Dendritic cell treated with granulocyte-macrophage colony-stimulating factor and Interleukin-4, amounts not matched to agents 40 ng/mL and 50 ng/mL, for 4 days (primary cell): ENCODE measurements at regions not wholly inside any gene's neighbourhood (a gene's known extent, or its start where the extent isn't known, plus 50 kb on each side); places are given as distances from the start of the nearest gene placed in this dataset.

Experiments used
- H3K27ac Mint-ChIP-seq: one replicate; pipeline ENCODE4 v1.8.0; 2022; ENCODE audit warnings: mild to moderate bottlenecking, mixed read lengths
- H3K27me3 Mint-ChIP-seq: one replicate; pipeline ENCODE4 v1.8.0; 2022; ENCODE audit warnings: mild to moderate bottlenecking, mixed read lengths
- H3K36me3 Mint-ChIP-seq: one replicate; pipeline ENCODE4 v1.8.0; 2022; ENCODE audit warnings: low read depth, mixed read lengths
- H3K4me1 Mint-ChIP-seq: one replicate; pipeline ENCODE4 v1.8.0; 2022; ENCODE audit warnings: low read depth, mixed read lengths
- H3K4me3 Mint-ChIP-seq: one replicate; pipeline ENCODE4 v1.8.0; 2022; ENCODE audit warnings: mild to moderate bottlenecking, moderate library complexity, mixed read lengths
- H3K9me3 Mint-ChIP-seq: one replicate; pipeline ENCODE4 v1.8.0; 2022; ENCODE audit warnings: mixed read lengths
- intact Hi-C: fragments of 100-400 bp; cut with micrococcal nuclease; formaldehyde crosslinking; loops from one replicate; pipeline ENCODE4 v1.15.0; 2022

GRCh38 chr9:115286411-115286810, 168.5 kb upstream of the TNC start:
- Mint-ChIP-seq H3K36me3 (no peaks in the 10 kb centered on the region), H3K9me3 (no peaks in the 10 kb centered on the region), H3K4me1 (no peaks in the 10 kb centered on the region), H3K27ac (no peak overlapping the region), H3K27me3 (no peaks in the 10 kb centered on the region), H3K4me3 (no peak overlapping the region)
- intact Hi-C loops: no loop called here

- no peaks in the 10 kb centered on the region for H3K36me3 Mint-ChIP-seq
- no peaks in the 10 kb centered on the region for H3K27me3 Mint-ChIP-seq
- intact Hi-C loops: no loop called here
- no peaks in the 10 kb centered on the region for H3K4me1 Mint-ChIP-seq
- no peak overlapping the region for H3K4me3 Mint-ChIP-seq
- H3K9me3 Mint-ChIP-seq: no peaks in the 10 kb centered on the region
- no peak overlapping the region for H3K27ac Mint-ChIP-seq
Observed at GRCh38 chr9:115289757-115290208, 171.8 kb upstream of the TNC start.

- no peaks in the 10 kb centered on the region for H3K36me3 Mint-ChIP-seq
- intact Hi-C loops: no loop called here
- H3K27ac Mint-ChIP-seq: no peak overlapping the region
- no peaks in the 10 kb centered on the region for H3K27me3 Mint-ChIP-seq
- H3K9me3 Mint-ChIP-seq: no peaks in the 10 kb centered on the region
- H3K4me1 Mint-ChIP-seq: no peaks in the 10 kb centered on the region
- no peak overlapping the region for H3K4me3 Mint-ChIP-seq
Observed at GRCh38 chr9:115291841-115292240, 173.9 kb upstream of the TNC start.

DNA sequence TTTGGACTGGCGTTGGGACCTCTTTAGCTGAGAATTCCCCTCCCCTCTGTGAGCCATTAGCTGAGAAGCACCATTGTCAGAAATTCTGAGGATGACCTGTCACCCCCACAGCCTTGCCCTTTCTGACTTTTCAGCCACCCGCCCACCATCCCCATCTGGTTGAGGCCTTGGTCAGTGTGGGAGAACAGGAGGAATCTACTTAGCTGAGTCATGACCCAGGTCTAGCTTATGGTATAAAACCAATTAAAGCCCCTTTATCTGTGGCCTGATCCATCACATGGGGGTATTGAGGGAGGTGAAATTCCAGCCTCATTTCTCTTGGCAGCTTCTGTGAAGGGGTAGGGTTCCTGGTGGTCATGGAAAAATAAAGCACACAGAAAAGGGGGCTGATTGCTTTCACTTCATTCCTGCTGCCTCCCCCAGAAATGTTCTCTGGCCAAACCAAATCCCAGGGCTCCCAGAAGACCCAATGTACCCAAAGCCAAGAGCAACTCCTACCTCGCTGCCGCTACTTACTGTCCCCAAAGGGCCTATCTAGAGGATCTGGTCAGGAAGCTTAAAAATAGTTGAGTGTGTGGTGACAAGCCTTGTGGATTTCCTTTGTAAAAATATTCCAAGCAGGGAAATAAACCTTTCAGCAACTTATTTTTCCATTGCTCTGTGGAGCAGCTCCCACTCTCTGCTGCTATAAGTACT, 174.8 kb upstream of the TNC start:
- Mint-ChIP-seq H3K4me1 (no peaks in the 10 kb centered on the region), H3K27me3 (no peaks in the 10 kb centered on the region), H3K9me3 (no peaks in the 10 kb centered on the region), H3K36me3 (no peaks in the 10 kb centered on the region), H3K4me3 (no peak overlapping the region), H3K27ac (no peak overlapping the region)
- intact Hi-C loops: no loop called here

DNA sequence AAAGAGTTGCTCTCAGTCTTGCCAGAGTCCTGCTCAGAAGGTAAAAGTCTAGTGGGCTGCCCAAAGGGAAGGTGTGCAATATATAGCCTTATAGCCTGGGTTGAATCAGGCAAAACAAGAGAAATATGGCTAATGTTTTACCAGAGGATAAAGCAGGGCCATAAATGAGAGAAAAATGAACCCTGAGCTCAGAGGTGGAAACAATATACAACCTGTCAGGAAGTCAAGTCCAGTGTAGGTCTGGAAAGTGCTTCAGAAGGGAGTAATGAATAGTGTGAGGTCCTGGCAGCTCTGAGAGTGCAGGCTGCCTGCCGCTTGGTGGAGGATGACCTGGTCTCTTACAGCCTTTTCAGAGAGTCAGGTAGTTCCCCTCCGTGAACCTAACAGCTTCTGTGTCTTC, 177.8 kb upstream of the TNC start:
- no peak overlapping the region for H3K4me3 Mint-ChIP-seq
- H3K4me1 Mint-ChIP-seq: no peaks in the 10 kb centered on the region
- no peak overlapping the region for H3K27ac Mint-ChIP-seq
- intact Hi-C loops: no loop called here
- H3K36me3 Mint-ChIP-seq: no peaks in the 10 kb centered on the region
- no peaks in the 10 kb centered on the region for H3K27me3 Mint-ChIP-seq
- no peaks in the 10 kb centered on the region for H3K9me3 Mint-ChIP-seq

GRCh38 chr9:115296831-115297565, 179.0 kb upstream of the TNC start:
- H3K9me3 Mint-ChIP-seq: no peaks in the 10 kb centered on the region
- no peaks in the 10 kb centered on the region for H3K4me1 Mint-ChIP-seq
- no peaks in the 10 kb centered on the region for H3K27me3 Mint-ChIP-seq
- no peak overlapping the region for H3K4me3 Mint-ChIP-seq
- intact Hi-C loops: no loop called here
- H3K27ac Mint-ChIP-seq: no peak overlapping the region
- no peaks in the 10 kb centered on the region for H3K36me3 Mint-ChIP-seq

- intact Hi-C loops: no loop called here
- Mint-ChIP-seq H3K9me3 (no peaks in the 10 kb centered on the region), H3K4me1 (no peaks in the 10 kb centered on the region)
Observed at GRCh38 chr9:115300116-115300515, 182.2 kb upstream of the TNC start.

GRCh38 chr9:115300874-115301273, 182.9 kb upstream of the TNC start:
- Mint-ChIP-seq H3K27ac (no peak overlapping the region), H3K27me3 (no peaks in the 10 kb centered on the region), H3K4me3 (no peak overlapping the region), H3K9me3 (no peaks in the 10 kb centered on the region), H3K36me3 (no peaks in the 10 kb centered on the region), H3K4me1 (no peaks in the 10 kb centered on the region)
- intact Hi-C loops: no loop called here

More at GRCh38 chr9:115300116-115300515, 182.2 kb upstream of the TNC start:
- H3K27me3 Mint-ChIP-seq: no peaks in the 10 kb centered on the region
- H3K27ac Mint-ChIP-seq: no peak overlapping the region
- no peak overlapping the region for H3K4me3 Mint-ChIP-seq
- H3K36me3 Mint-ChIP-seq: no peaks in the 10 kb centered on the region

GRCh38 chr9:115301581-115301980, 183.6 kb upstream of the TNC start:
- H3K27ac Mint-ChIP-seq: no peak overlapping the region
- H3K4me1 Mint-ChIP-seq: no peaks in the 10 kb centered on the region
- no peaks in the 10 kb centered on the region for H3K27me3 Mint-ChIP-seq
- no peaks in the 10 kb centered on the region for H3K36me3 Mint-ChIP-seq
- no peak overlapping the region for H3K4me3 Mint-ChIP-seq
- H3K9me3 Mint-ChIP-seq: no peaks in the 10 kb centered on the region
- intact Hi-C loops: no loop called here

DNA sequence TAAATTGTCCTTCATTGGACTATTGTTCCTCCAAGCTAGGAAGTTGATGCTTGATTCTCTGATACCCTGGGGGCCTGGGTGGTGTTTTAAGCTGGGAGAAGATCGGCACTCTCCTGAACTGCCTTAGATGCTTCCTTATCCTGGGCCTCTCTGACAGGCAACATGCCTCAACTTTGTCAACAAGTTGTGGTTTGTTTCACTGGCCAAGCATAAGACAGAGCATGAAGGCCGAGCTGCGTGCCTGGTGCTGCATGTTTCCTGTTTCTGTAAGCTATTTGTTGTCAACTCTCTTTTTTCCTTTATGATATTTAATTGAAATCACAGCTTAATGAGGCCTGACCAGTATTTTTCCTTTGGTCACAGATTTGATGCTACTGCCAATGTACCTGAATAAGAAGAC, 187.6 kb upstream of the TNC start:
- no peaks in the 10 kb centered on the region for H3K27me3 Mint-ChIP-seq
- H3K27ac Mint-ChIP-seq: no peak overlapping the region
- intact Hi-C loops: no loop called here
- no peaks in the 10 kb centered on the region for H3K4me1 Mint-ChIP-seq
- H3K36me3 Mint-ChIP-seq: no peaks in the 10 kb centered on the region
- no peaks in the 10 kb centered on the region for H3K9me3 Mint-ChIP-seq
- H3K4me3 Mint-ChIP-seq: no peak overlapping the region

- intact Hi-C loops: no loop called here
- H3K9me3 Mint-ChIP-seq: no peaks in the 10 kb centered on the region
- no peaks in the 10 kb centered on the region for H3K36me3 Mint-ChIP-seq
- no peaks in the 10 kb centered on the region for H3K27me3 Mint-ChIP-seq
- H3K27ac Mint-ChIP-seq: no peak overlapping the region
- H3K4me3 Mint-ChIP-seq: no peak overlapping the region
- H3K4me1 Mint-ChIP-seq: no peaks in the 10 kb centered on the region
Observed at GRCh38 chr9:115306865-115307264, 188.9 kb upstream of the TNC start.

DNA sequence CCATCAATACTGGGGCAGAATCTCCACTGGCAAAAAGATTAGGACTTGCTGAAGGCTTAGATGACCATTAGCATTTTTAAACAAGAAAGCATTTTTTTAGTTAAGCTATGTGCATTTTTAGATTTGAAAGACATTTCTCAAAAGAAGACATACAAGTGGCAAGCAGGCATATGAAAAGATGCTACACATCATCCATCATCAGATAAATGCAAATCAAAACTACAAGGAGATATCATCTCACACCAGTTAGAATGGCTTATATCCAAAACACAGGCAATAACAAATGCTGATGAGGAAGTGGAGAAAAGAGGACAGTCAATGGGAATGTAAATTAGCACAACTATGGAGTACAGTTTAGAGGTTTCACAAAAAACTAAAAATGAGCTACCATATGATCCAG, 195.6 kb upstream of the TNC start:
- Mint-ChIP-seq H3K27me3 (no peaks in the 10 kb centered on the region), H3K27ac (no peak overlapping the region), H3K4me1 (no peaks in the 10 kb centered on the region), H3K9me3 (peaks cover 27% of the 10 kb centered on the region), H3K4me3 (no peak overlapping the region), H3K36me3 (no peaks in the 10 kb centered on the region)
- intact Hi-C loops: no loop called here

- intact Hi-C loops: no loop called here
- Mint-ChIP-seq H3K4me3 (no peak overlapping the region), H3K9me3 (peaks cover 10% of the 10 kb centered on the region), H3K27ac (no peak overlapping the region), H3K36me3 (no peaks in the 10 kb centered on the region), H3K4me1 (no peaks in the 10 kb centered on the region), H3K27me3 (no peaks in the 10 kb centered on the region)
Observed at GRCh38 chr9:115326461-115326860, 208.5 kb upstream of the TNC start.

GRCh38 chr9:115327436-115328122, 209.6 kb upstream of the TNC start:
- no peaks in the 10 kb centered on the region for H3K36me3 Mint-ChIP-seq
- no peaks in the 10 kb centered on the region for H3K27me3 Mint-ChIP-seq
- intact Hi-C loops: no loop called here
- peaks cover 5% of the 10 kb centered on the region for H3K9me3 Mint-ChIP-seq
- no peaks in the 10 kb centered on the region for H3K4me1 Mint-ChIP-seq
- H3K4me3 Mint-ChIP-seq: no peak overlapping the region
- no peak overlapping the region for H3K27ac Mint-ChIP-seq
